ENCODE measurements at regions not wholly inside any gene's neighbourhood (a gene's known extent, or its start where the extent isn't known, plus 50 kb on each side); places are given as distances from the start of the nearest gene placed in this dataset.
"Not testable (repeated sequence)": the region's sequence is repeated elsewhere in the genome, so short reads cannot be mapped to it uniquely, and the experiment has no call there.

GRCh38 chr3:159378396-159379194 lies 576.7 kb downstream of the MFSD1 start:
- no peak for ATAC-seq

GRCh38 chr3:159380891-159381290 lies 579.0 kb downstream of the MFSD1 start:
- DNase-seq (ENCODE audit: missing footprints) (no peak), ATAC-seq (peak; percentile 37)
- intact Hi-C loops (cut with DNase I) = no loop called here

More at GRCh38 chr3:159378396-159379194, 576.7 kb downstream of the MFSD1 start:
- intact Hi-C loops (cut with DNase I) = no loop called here
- DNase-seq (ENCODE audit: missing footprints) = no peak

- ATAC-seq = no peak
- intact Hi-C loops (cut with DNase I) = no loop called here
- DNase-seq (ENCODE audit: missing footprints) = no peak
Measured at GRCh38 chr3:159390656-159391212, 588.9 kb downstream of the MFSD1 start.

- ATAC-seq; DNase-seq (ENCODE audit: missing footprints); intact Hi-C loops (cut with DNase I): not testable (repeated sequence)
Measured at GRCh38 chr3:159397683-159398082, 591.0 kb upstream of the IL12A start.

- DNase-seq (ENCODE audit: missing footprints) (no peak), ATAC-seq (no peak)
- intact Hi-C loops (cut with DNase I) = no loop called here
Measured at GRCh38 chr3:159401069-159401468, 587.6 kb upstream of the IL12A start.

- DNase-seq (ENCODE audit: missing footprints); ATAC-seq; intact Hi-C loops (cut with DNase I): not testable (repeated sequence)
Measured at GRCh38 chr3:159409711-159410110, 578.9 kb upstream of the IL12A start.

- ATAC-seq = no peak
- no peak for DNase-seq (ENCODE audit: missing footprints)
- intact Hi-C loops (cut with DNase I) = no loop called here
Measured at GRCh38 chr3:159413319-159413718, 575.3 kb upstream of the IL12A start.

GRCh38 chr3:159416856-159417255 lies 571.8 kb upstream of the IL12A start:
- ATAC-seq = peak; percentile 63
- intact Hi-C loops (cut with DNase I) = no loop called here
- no peak for DNase-seq (ENCODE audit: missing footprints)

- DNase-seq (ENCODE audit: missing footprints) = no peak
- intact Hi-C loops (cut with DNase I) = no loop called here
- no peak for ATAC-seq
Measured at GRCh38 chr3:159417761-159418160, 570.9 kb upstream of the IL12A start.

- peak; percentile 39 for ATAC-seq
- no peak for DNase-seq (ENCODE audit: missing footprints)
- intact Hi-C loops (cut with DNase I) = no loop called here
Measured at GRCh38 chr3:159418571-159419526, 569.8 kb upstream of the IL12A start.

- intact Hi-C loops (cut with DNase I) = no loop called here
- ATAC-seq (no peak), DNase-seq (ENCODE audit: missing footprints) (no peak)
Measured at GRCh38 chr3:159429702-159430101, 558.9 kb upstream of the IL12A start.

- no peak for ATAC-seq
- intact Hi-C loops (cut with DNase I) = no loop called here
- DNase-seq (ENCODE audit: missing footprints) = no peak
Measured at GRCh38 chr3:159432682-159433340, 555.8 kb upstream of the IL12A start.

GRCh38 chr3:159439346-159439745 lies 549.3 kb upstream of the IL12A start:
- intact Hi-C loops (cut with DNase I) = no loop called here
- ATAC-seq = no peak
- no peak for DNase-seq (ENCODE audit: missing footprints)

GRCh38 chr3:159441279-159441678 lies 547.4 kb upstream of the IL12A start:
- DNase-seq (ENCODE audit: missing footprints) (no peak), ATAC-seq (no peak)
- intact Hi-C loops (cut with DNase I) = no loop called here

GRCh38 chr3:159443266-159443665 lies 545.4 kb upstream of the IL12A start:
- ATAC-seq (no peak), DNase-seq (ENCODE audit: missing footprints) (no peak)
- intact Hi-C loops (cut with DNase I) = no loop called here

GRCh38 chr3:159447841-159448240 lies 540.8 kb upstream of the IL12A start:
- DNase-seq (ENCODE audit: missing footprints) = no peak
- intact Hi-C loops (cut with DNase I) = no loop called here
- ATAC-seq = no peak

- ATAC-seq (no peak), DNase-seq (ENCODE audit: missing footprints) (no peak)
- intact Hi-C loops (cut with DNase I) = no loop called here
Measured at GRCh38 chr3:159448902-159449301, 539.7 kb upstream of the IL12A start.

- DNase-seq (ENCODE audit: missing footprints) = no peak
- ATAC-seq = no peak
- intact Hi-C loops (cut with DNase I) = no loop called here
Measured at GRCh38 chr3:159451067-159451466, 537.6 kb upstream of the IL12A start.

GRCh38 chr3:159451482-159451881 lies 537.2 kb upstream of the IL12A start:
- DNase-seq (ENCODE audit: missing footprints) (no peak), ATAC-seq (no peak)
- intact Hi-C loops (cut with DNase I) = no loop called here
